DND-41 (cell line): ENCODE measurements at regions not wholly inside any gene's neighbourhood (a gene's known extent, or its start where the extent isn't known, plus 50 kb on each side); places are given as distances from the start of the nearest gene placed in this dataset.

Source experiments
- ATAC-seq: fragments of 200-7000 bp; cut with Tn5 transposase; 3 replicates; pipeline ENCODE4 v1.9.1; 2021; ENCODE audit warnings: low read depth; ENCODE audit not compliant: insufficient read depth
- DNase-seq: peaks from one replicate; pipeline ENCODE4 v3.0.0-alpha.2; 2020
- H2AFZ ChIP-seq: 2 replicates; pipeline ENCODE4 v1.6.0; 2012; ENCODE audit warnings: low read depth, low read length
- H3K27ac ChIP-seq: 2 replicates; pipeline ENCODE4 v1.5.1; 2012; ENCODE audit warnings: low read length, inconsistent platforms
- H3K27me3 ChIP-seq: fragments of 200-600 bp; sonication (generic); 2 replicates; pipeline ENCODE4 v1.6.0; 2012; ENCODE audit warnings: low read length, mild to moderate bottlenecking, inconsistent platforms; ENCODE audit not compliant: insufficient read depth, poor library complexity
- H3K36me3 ChIP-seq: 2 replicates; pipeline ENCODE4 v1.5.1; 2012; ENCODE audit warnings: low read length, inconsistent platforms; ENCODE audit not compliant: insufficient read depth
- H3K4me1 ChIP-seq: 2 replicates; pipeline ENCODE4 v1.5.1; 2012; ENCODE audit warnings: mild to moderate bottlenecking, low read length; ENCODE audit not compliant: insufficient read depth
- H3K4me2 ChIP-seq: 2 replicates; pipeline ENCODE4 v1.6.0; 2012; ENCODE audit warnings: mild to moderate bottlenecking, moderate library complexity, low read length, inconsistent platforms; ENCODE audit not compliant: insufficient read depth
- H3K4me3 ChIP-seq, 2 experiments: fragments of 200-600 bp in 1 of 2; shearing (Covaris generic) in 1 of 2; 2 replicates each; pipeline ENCODE4 v1.5.1; 2012 to 2016; ENCODE audit warnings: inconsistent platforms in 2 of 2, low read length in 2 of 2, mild to moderate bottlenecking in 2 of 2, low read depth in 1 of 2, moderate library complexity in 1 of 2
- H3K79me2 ChIP-seq: 2 replicates; pipeline ENCODE4 v1.6.0; 2012; ENCODE audit warnings: low read length, inconsistent platforms; ENCODE audit not compliant: insufficient read depth
- H3K9ac ChIP-seq: 2 replicates; pipeline ENCODE4 v1.6.0; 2012; ENCODE audit warnings: low read depth, mild to moderate bottlenecking, inconsistent platforms, low read length, moderate library complexity
- H3K9me3 ChIP-seq: 2 replicates; pipeline ENCODE4 v1.5.1; 2012; ENCODE audit warnings: low read length, moderate library complexity, mild to moderate bottlenecking, inconsistent platforms; ENCODE audit not compliant: insufficient read depth, severe bottlenecking
- H4K20me1 ChIP-seq: 2 replicates; pipeline ENCODE4 v1.6.0; 2012; ENCODE audit warnings: low read length; ENCODE audit not compliant: insufficient read depth
- EZH2 ChIP-seq: IDR thresholded peaks from 3 replicates; pipeline ENCODE4 v1.6.1; 2012; ENCODE audit warnings: borderline replicate concordance, low read depth, mild to moderate bottlenecking, moderate library complexity, low read length, inconsistent platforms; ENCODE audit not compliant: severe bottlenecking
- TF ChIP-seq, protein P1 (sequence below): IDR thresholded peaks from 2 replicates; pipeline ENCODE4 v1.5.1; 2012; ENCODE audit warnings: borderline replicate concordance, low read length, moderate library complexity, mild to moderate bottlenecking; ENCODE audit not compliant: poor library complexity, severe bottlenecking; ENCODE audit errors: extremely low read depth

GRCh38 chr10:69684020-69684980 is 54.3 kb downstream of the FAM241B start:
- no peak overlapping the region for H3K4me2 ChIP-seq
- no peak for DNase-seq
- no peak overlapping the region for H3K27ac ChIP-seq
- H3K79me2 ChIP-seq: no peaks in the 10 kb centered on the region
- H3K9ac ChIP-seq: no peak overlapping the region
- H3K4me1 ChIP-seq: no peaks in the 10 kb centered on the region
- no peak for ATAC-seq
- no peak overlapping the region for H2AFZ ChIP-seq
- peaks cover 11% of the 10 kb centered on the region for H3K27me3 ChIP-seq
- H3K4me3 ChIP-seq: no peak overlapping the region
- peaks cover 3% of the 10 kb centered on the region for H4K20me1 ChIP-seq
- H3K36me3 ChIP-seq: no peaks in the 10 kb centered on the region
- no peak for TF ChIP-seq EZH2
- TF ChIP-seq, protein P1, sequence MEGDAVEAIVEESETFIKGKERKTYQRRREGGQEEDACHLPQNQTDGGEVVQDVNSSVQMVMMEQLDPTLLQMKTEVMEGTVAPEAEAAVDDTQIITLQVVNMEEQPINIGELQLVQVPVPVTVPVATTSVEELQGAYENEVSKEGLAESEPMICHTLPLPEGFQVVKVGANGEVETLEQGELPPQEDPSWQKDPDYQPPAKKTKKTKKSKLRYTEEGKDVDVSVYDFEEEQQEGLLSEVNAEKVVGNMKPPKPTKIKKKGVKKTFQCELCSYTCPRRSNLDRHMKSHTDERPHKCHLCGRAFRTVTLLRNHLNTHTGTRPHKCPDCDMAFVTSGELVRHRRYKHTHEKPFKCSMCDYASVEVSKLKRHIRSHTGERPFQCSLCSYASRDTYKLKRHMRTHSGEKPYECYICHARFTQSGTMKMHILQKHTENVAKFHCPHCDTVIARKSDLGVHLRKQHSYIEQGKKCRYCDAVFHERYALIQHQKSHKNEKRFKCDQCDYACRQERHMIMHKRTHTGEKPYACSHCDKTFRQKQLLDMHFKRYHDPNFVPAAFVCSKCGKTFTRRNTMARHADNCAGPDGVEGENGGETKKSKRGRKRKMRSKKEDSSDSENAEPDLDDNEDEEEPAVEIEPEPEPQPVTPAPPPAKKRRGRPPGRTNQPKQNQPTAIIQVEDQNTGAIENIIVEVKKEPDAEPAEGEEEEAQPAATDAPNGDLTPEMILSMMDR: no peak
- no peaks in the 10 kb centered on the region for H3K9me3 ChIP-seq

DNA sequence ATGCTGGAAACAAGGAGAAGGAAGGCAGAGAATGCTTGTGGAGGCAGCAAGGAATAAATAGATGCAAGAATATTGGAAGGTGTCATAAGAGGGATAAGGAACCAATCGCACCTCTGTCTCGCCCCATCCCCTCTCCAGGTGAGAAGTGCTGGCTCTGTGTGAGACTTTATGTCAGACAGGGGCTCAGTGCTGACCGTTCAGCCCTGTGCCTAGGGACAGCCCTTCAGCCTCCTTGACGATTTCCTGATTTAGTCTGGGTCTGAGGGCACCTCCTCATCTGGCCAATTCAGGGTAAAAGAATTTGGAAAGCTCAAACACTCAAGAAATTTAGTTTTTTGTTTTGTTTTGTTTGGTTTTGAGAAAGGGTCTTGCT is 54.9 kb downstream of the FAM241B start:
- H3K4me2 ChIP-seq: no peak overlapping the region
- TF ChIP-seq EZH2: no peak
- TF ChIP-seq, protein P1: no peak

DNA sequence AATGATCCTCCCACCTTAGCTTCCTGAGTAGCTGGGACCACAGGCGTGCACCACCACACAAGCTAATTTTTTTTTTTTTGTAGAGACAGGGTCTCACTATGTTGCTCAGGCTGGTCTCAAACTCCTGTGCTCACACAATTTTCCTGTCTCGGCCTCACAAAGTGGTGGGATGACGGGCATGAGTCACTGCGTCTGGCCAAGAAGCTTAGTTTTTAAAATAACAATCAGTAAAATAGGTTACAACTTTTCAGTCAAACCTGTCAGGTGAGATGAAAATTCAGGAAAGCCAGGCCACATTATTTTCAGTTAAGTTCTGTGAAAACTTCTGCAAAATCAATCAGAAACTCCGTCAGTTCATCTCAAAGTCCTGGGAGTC is 55.4 kb downstream of the FAM241B start:
- Histone ChIP-seq H3K27me3 (peaks cover 6% of the 10 kb centered on the region), H3K79me2 (no peaks in the 10 kb centered on the region), H4K20me1 (no peaks in the 10 kb centered on the region; the same call in none of the 2 replicates), H3K27ac (no peak overlapping the region), H3K4me1 (no peaks in the 10 kb centered on the region), H3K36me3 (no peaks in the 10 kb centered on the region), H3K9ac (no peak overlapping the region), H2AFZ (no peak overlapping the region), H3K9me3 (no peaks in the 10 kb centered on the region), H3K4me3 (no peak overlapping the region), H3K4me2 (no peak overlapping the region)
- no peak for ATAC-seq
- DNase-seq: no peak
- TF ChIP-seq, protein P1: no peak
- no peak for TF ChIP-seq EZH2

More for the DNA sequence above, 54.9 kb downstream of the FAM241B start:
- DNase-seq (no peak), ATAC-seq (no peak)
- Histone ChIP-seq H2AFZ (no peak overlapping the region), H3K9me3 (no peaks in the 10 kb centered on the region), H3K36me3 (no peaks in the 10 kb centered on the region), H3K27me3 (peaks cover 11% of the 10 kb centered on the region), H3K79me2 (no peaks in the 10 kb centered on the region), H3K9ac (no peak overlapping the region), H3K4me3 (no peak overlapping the region), H3K4me1 (no peaks in the 10 kb centered on the region), H3K27ac (no peak overlapping the region), H4K20me1 (peaks cover 1% of the 10 kb centered on the region)
